Fibroblast of lung (primary cell): ENCODE measurements at regions not wholly inside any gene's neighbourhood (a gene's known extent, or its start where the extent isn't known, plus 50 kb on each side); places are given as distances from the start of the nearest gene placed in this dataset.

Experiments
- EZH2 ChIP-seq: IDR thresholded peaks from 2 replicates; pipeline ENCODE4 v1.5.1; 2012; ENCODE audit warnings: low read length, control low read depth, mild to moderate bottlenecking; ENCODE audit errors: missing control alignments
- TF ChIP-seq, protein P1 (sequence below), 2 donors: IDR thresholded peaks in 1 of 2; conservative IDR thresholded peaks in 1 of 2; 1 replicate in 1 of 2; 2 replicates in 1 of 2; pipeline ENCODE4 v1.5.1; 2011 to 2012; ENCODE audit warnings: low read length in 2 of 2, control low read depth in 1 of 2, inconsistent platforms in 1 of 2, low read depth in 1 of 2, mild to moderate bottlenecking in 1 of 2

DNA sequence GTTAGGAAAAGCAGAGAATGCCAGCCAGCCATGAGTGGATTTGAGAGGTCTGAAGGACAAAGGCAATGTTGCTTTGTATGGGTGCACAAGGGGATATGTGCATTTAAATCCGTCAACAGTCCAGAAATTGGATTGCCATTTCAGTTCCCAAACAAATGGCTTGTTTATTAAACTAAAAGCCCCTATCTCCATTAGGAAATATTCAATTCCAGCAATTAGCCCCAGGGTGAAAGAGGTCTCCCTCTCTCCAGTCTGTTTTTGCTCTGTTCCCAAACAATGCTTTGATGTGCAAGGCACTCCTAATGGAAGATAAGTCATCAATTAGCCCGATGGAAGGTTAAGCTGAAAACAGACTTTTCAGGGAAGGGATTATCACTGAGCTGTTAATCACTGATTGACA lies 101.3 kb downstream of the C9orf152 start:
- TF ChIP-seq, protein P1, sequence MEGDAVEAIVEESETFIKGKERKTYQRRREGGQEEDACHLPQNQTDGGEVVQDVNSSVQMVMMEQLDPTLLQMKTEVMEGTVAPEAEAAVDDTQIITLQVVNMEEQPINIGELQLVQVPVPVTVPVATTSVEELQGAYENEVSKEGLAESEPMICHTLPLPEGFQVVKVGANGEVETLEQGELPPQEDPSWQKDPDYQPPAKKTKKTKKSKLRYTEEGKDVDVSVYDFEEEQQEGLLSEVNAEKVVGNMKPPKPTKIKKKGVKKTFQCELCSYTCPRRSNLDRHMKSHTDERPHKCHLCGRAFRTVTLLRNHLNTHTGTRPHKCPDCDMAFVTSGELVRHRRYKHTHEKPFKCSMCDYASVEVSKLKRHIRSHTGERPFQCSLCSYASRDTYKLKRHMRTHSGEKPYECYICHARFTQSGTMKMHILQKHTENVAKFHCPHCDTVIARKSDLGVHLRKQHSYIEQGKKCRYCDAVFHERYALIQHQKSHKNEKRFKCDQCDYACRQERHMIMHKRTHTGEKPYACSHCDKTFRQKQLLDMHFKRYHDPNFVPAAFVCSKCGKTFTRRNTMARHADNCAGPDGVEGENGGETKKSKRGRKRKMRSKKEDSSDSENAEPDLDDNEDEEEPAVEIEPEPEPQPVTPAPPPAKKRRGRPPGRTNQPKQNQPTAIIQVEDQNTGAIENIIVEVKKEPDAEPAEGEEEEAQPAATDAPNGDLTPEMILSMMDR (conservative IDR thresholded peaks at IDR 0.05 in 1 of 2, IDR thresholded peaks at IDR 0.05 in 1 of 2; ENCODE audit: low read depth in 1 of 2, low read length in 2 of 2) = no peak
- no peak for TF ChIP-seq EZH2
